GM12865 (cell line): ENCODE measurements at regions not wholly inside any gene's neighbourhood (a gene's known extent, or its start where the extent isn't known, plus 50 kb on each side); places are given as distances from the start of the nearest gene placed in this dataset.

Experiments
- DNase-seq: peaks from one replicate; pipeline ENCODE4 v3.0.0; 2010; ENCODE audit warnings: low read depth
- H3K4me3 ChIP-seq: 2 replicates; pipeline ENCODE4 v1.5.1; 2011; ENCODE audit warnings: mild to moderate bottlenecking, low read depth, low read length, control low read depth
- CTCF ChIP-seq: IDR thresholded peaks from 2 replicates; pipeline ENCODE4 v1.5.1; 2011; ENCODE audit warnings: low read length, control low read depth, low read depth, inconsistent platforms; ENCODE audit not compliant: insufficient read depth; ENCODE audit errors: missing control alignments

- DNase-seq = no peak
- H3K4me3 ChIP-seq = no peak overlapping the region
- no peak for TF ChIP-seq CTCF
Observed at GRCh38 chr5:107126341-107126740, 544.4 kb downstream of the EFNA5 start.

- no peak for TF ChIP-seq CTCF
- no peak overlapping the region for H3K4me3 ChIP-seq
- DNase-seq = no peak
Observed at GRCh38 chr5:107124376-107124775, 546.4 kb downstream of the EFNA5 start.

- no peak for TF ChIP-seq CTCF
- no peak for DNase-seq
- no peak overlapping the region for H3K4me3 ChIP-seq
Observed at GRCh38 chr5:107123014-107123413, 547.7 kb downstream of the EFNA5 start.

- DNase-seq = no peak
- TF ChIP-seq CTCF = no peak
- H3K4me3 ChIP-seq = no peak overlapping the region
Observed at GRCh38 chr5:107121793-107122519, 548.8 kb downstream of the EFNA5 start.

GRCh38 chr5:107119656-107120055 lies 551.1 kb downstream of the EFNA5 start:
- DNase-seq = no peak
- no peak overlapping the region for H3K4me3 ChIP-seq
- TF ChIP-seq CTCF = no peak

- DNase-seq = no peak
- H3K4me3 ChIP-seq = no peak overlapping the region
- TF ChIP-seq CTCF = no peak
Observed at GRCh38 chr5:107118184-107119019, 552.3 kb downstream of the EFNA5 start.
